ENCODE measurements at regions not wholly inside any gene's neighbourhood (a gene's known extent, or its start where the extent isn't known, plus 50 kb on each side); places are given as distances from the start of the nearest gene placed in this dataset.

DNA sequence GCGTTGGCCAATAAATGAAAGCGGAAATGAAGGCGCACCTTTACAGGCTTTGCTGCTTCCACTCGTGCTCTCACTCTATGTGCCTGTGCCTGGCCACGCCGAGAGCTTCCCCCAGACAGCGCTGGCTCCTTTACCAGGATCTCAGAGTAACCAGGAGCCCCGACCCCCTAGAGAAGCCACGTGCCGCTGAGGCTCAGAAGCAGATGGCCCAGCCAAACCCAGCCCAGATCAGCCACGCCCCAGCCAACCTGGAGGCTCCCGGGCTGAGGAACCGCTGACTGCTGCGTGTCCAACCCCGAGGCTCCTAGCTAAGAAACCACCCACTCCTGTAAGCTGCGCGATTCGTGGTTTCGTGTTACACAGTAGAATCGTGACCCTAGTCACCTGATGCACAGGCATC is 199.3 kb downstream of the NCK2 start:
- Mint-ChIP-seq H3K4me3 (no peak overlapping the region), H3K9me3 (no peaks in the 10 kb centered on the region), H3K4me1 (peaks cover 3% of the 10 kb centered on the region), H3K27me3 (peaks cover 4% of the 10 kb centered on the region), H3K36me3 (peaks cover 4% of the 10 kb centered on the region), H3K27ac (no peak overlapping the region)
- no peak for DNase-seq (ENCODE audit: low spot score in 2 of 2)
- no peak for ATAC-seq (ENCODE audit: low read depth)
